ENCODE measurements at regions not wholly inside any gene's neighbourhood (a gene's known extent, or its start where the extent isn't known, plus 50 kb on each side); places are given as distances from the start of the nearest gene placed in this dataset.
"Not testable (repeated sequence)": the region's sequence is repeated elsewhere in the genome, so short reads cannot be mapped to it uniquely, and the experiment has no call there.

DNA sequence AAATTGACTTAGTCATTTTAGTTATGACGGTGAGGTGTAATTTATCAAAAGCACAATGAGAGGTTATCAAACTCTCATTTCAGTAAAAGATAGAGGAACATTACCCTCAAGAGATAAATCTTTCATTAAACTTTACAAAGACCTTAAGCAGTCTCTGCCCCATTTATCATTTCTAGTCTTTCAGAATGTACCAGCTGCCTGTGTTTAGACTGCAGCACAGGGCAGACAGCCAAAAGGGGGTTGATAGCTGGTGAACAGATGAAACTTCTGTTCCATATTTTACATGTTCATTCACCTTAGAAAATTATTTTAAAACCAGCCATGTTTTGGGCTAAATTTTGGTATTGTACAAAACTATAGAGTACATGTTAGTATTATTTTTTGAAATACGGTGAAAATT is 514.6 kb upstream of the CNTN3 start:
- no peak for DNase-seq

DNA sequence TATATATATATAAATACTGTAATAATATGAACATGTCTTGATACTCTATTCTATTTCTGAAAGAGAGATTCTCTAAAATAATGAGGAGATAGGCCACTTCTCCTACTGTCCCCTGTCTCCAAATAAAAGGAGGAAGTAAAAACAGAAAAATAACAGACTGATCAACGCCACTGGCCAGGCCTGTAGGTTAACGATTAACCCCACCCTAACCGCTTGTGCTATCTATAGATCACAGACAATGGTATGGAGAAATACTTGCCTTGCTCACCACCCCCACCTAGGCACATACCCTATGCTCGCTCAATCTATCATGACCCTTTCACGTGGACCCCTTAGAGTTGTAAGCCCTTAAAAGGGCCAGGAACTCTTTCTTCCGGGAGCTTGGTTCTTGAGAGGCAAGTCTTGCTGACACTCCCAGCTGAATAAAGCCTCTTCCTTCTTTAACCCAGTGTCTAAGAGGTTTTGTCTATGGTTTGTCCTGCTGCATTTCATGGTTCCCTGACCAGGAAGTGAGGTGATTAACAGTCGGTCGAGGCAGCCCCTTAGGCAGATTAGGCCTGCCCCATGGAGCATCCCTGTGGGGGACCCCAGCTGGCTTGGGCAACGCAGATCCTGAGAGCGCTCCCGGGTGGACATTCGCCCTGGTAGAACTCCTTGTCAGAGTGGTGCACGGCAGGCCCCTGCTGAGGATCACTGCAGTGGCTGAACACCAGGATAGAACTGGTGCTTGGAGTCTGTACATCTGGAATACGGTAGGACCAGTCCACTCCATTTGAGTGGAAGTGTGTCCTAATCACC is 521.8 kb upstream of the CNTN3 start:
- no peak for DNase-seq

GRCh38 chr3:75138345-75138744 is 523.9 kb upstream of the CNTN3 start:
- DNase-seq, result no peak

GRCh38 chr3:75140904-75141615 is 523.1 kb upstream of the FRG2C start:
- DNase-seq, result no peak

DNA sequence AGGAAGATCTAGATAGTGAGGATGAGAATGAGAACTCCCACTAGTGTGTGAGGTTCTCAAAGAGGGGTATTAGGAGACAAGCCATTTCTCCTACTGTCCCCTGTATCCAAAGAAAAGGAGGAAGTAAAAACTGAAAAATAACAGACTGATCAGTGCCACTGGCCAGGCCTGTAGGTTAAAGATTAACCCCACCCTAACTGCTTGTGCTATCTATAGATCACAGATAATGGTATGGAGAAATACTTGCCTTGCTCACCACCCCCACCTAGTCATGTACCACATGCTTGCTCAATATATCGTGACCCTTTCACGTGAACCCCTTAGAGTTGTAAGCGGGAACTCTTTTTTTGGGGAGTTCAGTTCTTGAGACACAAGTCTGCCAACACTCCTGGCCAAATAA is 519.7 kb upstream of the FRG2C start:
- no peak for DNase-seq

GRCh38 chr3:75171630-75172230 is 492.4 kb upstream of the FRG2C start:
- DNase-seq, result peak in 1 of 2 donors; percentile 2

DNA sequence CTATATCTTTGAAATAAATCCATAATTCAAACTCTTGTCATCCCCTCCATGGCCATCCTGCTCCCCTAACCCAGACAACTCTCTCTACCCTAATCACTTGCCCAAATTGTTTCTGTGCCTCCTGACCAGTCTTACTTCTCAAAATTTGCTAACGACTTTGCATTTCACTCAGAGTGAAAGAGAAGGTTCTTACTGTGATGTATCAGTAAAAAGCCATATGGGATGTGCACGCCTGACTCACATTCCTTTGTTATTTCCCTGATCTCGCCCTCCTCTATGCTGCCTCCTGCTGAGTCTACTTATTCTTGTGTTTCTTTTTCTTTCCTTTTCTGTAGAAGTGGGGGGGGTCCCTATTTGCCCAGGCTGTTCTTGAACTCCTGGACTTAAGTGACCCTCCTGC is 487.2 kb upstream of the FRG2C start:
- no peak for DNase-seq

DNA sequence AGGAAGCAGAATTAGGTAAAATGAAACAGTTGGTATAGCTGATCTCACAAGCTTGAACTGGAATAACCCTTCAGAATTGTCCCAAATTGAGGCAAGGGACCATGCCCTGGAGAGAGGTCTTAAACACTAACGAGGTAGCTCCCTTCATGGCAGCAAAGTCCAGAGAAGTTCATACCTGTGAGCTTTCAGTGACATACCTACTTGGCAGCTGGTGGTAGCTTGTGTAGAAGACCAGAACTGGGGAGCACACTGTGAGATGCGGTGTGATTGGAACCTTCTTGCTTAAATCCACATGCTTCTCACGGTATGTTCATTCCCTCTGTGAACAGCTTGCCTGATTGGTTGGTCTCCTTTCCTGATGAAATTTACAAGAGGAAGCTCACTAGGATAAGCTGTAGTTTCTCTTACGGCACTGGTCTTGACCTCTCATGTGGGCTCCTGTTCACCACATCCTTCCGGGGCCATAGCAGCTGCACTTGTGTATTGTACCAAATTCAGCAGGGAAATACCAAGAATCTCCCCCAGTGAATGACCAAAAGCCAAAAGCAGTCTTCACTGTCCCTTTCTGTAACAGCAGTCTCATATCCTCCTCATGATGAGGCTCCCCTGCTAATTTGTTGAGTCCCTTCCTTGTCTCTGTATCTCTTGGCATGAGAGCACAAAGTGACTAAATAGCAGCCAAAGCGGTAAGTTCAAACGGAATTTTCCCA is 483.7 kb upstream of the FRG2C start:
- no peak for DNase-seq

GRCh38 chr3:75180945-75181298 is 483.2 kb upstream of the FRG2C start:
- DNase-seq, result no peak

- no peak for DNase-seq
Observed at GRCh38 chr3:75188962-75189361, 475.2 kb upstream of the FRG2C start.

DNA sequence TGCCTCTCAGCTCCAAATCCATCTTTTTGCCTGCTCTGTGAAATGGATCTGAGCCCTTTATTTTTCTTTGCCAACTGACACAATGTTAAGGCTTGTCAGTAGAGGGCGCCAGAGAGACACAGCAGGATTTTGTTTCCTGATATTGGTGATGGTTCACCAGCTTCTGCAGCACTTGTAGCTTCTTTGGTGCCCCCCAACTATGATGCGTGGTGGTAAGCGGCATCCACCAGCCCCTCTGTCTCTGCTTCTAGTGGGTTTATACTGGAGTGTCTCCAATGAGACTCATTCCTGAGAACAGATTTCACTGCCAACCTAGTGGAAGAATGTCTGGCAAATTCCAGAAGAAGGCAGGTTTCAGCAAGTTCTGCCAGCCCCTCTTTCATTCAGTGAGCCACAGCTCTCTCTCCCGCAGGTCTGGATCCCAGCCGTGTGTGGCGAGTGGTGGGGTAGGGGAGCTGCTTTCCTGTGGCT is 471.9 kb upstream of the FRG2C start:
- peak; percentile 24 to 77 for DNase-seq

DNA sequence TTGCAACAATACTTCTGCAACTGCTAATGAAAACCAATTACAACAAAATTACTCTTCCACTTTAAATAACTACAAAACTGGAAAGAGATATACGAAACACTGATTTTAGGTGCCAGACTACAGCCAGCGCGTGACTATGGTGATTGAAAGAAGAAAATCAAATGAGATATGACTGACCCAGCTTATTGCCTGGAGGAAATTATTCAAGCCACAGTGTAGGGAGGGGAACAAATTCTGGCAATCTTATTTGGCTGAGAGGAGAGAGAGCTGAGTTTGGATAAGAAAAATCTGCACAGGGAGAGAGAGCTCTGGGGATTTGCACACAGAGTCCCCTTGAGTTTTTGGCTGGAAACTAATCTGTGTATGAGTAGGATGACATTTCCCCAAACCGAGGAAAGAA is 470.3 kb upstream of the FRG2C start:
- DNase-seq, result no peak

DNA sequence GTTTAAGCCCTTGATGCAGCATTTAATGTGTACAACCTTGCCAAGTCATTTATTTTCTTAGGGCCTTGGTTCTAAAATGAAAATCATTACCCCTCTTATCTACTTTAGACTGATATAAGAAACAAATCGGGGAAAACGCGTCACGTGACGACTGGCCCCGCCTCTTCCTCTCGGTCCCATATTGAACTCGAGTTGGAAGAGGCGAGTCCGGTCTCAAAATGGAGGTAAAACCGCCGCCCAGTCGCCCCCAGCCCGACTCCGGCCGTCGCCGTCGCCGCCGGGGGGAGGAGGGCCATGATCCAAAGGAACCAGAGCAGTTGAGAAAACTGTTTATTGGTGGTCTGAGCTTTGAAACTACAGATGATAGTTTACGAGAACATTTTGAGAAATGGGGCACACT is 449.8 kb upstream of the FRG2C start:
- DNase-seq, result not testable (repeated sequence)

GRCh38 chr3:75218577-75218976 is 445.6 kb upstream of the FRG2C start:
- DNase-seq, result no peak

DNA sequence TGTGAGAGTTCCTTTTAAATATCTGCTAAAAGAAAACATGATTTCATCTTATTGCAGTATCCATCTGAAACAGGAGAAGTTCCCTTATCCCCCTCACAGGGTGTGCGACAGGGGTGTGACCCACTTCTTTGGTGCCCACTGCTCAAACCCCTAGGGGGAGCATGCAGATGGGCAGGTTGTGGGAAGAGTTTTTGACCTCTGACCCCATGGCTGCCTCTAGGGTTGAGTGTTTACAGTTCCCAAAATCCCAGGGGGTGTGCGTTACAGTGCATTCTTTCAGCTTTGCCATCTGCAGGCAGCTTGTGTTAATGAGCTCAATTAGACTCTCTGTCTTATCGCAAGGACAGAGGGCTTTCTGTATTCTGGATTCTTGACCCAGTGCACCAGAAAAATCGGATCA is 443.2 kb upstream of the FRG2C start:
- DNase-seq, result no peak

DNA sequence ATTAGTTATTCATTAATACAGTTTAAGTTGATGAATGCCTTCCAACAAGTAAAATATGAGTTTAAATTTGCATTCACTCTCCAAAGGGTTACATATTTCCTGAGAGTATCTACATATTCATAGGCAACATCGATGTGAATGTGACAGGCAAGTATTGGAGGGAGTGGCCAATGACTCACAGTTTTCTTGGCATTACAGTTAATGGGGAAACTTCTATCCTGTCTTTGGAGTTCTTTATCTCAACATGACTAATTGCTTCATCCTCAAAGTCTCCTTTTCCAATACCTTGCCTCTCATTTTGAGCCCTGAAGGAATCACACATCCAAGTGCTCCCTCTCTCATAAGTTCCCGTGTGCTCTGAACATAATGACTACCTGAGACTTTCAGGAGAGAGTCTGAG is 439.7 kb upstream of the FRG2C start:
- no peak for DNase-seq

DNA sequence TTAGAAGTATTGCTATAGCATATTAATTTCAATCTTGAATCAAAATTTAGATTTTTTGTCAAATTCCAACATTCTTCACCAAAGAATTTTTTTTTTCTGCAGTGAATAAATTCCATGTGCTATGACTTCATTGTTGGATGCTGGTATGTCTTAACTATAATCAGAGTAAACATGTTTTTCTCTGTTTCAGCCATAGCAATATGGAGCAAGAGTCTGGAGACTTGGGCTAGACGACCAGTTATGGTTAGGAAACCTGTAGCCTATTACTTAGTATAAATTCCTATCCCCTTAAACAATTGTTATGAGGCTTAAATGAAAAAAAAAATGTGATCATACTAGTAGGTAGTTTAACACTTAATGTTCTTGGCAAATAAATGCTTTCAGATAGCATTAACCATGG is 431.9 kb upstream of the FRG2C start:
- no peak for DNase-seq

GRCh38 chr3:75235631-75236030 is 428.5 kb upstream of the FRG2C start:
- DNase-seq, result no peak

GRCh38 chr3:75237053-75237452 is 427.1 kb upstream of the FRG2C start:
- DNase-seq, result no peak

GRCh38 chr3:75237477-75237876 is 426.7 kb upstream of the FRG2C start:
- DNase-seq, result no peak

DNA sequence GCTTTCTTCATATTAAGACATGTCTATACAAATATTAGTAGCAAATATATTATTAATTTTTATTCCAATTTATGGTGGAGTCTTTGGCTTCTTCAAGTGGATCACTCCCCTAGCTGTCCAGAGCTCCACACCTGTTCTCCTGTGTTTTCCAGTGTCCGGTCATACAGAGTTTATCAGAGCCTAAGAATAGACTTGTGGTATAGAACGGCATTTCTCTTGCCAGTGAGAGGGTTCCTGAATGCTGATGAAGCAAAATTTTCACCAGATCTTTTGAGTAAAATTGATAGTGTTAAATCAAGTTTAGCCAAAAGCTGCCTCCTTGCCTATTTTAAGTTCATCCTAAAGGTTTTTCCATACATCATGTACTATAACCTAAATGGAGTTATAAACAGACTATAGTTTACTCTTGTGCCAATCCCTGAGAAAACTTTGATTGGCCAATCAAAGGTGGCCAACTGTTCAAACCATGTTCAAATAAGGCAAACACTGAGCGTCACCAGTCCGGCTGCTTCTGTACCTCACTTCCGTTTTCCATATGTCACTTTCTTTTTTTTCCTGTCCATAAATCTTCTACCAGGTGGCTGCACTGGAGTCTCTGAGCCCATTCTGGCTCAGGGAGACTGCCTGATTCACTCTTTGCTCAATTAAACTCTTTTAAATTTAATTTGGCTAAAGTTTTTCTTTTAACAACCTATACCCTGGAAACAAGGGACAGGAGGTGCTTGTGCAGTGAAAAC is 422.7 kb upstream of the FRG2C start:
- peak; percentile 15 to 35 for DNase-seq

GRCh38 chr3:75242012-75242735 is 422.0 kb upstream of the FRG2C start:
- peak; percentile 82 to 84 for DNase-seq

Data from inflammatory macrophage treated with lipopolysaccharide for 1 hour (primary cell).